B cell (primary cell): ENCODE measurements at regions not wholly inside any gene's neighbourhood (a gene's known extent, or its start where the extent isn't known, plus 50 kb on each side); places are given as distances from the start of the nearest gene placed in this dataset.

Source experiments
- ATAC-seq: fragments of 200-7000 bp; cut with Tn5 transposase; one replicate; pipeline ENCODE4 v1.10.0; 2021; ENCODE audit warnings: low read depth, mild to moderate bottlenecking, moderate number of reproducible peaks, moderate library complexity
- CTCF ChIA-PET: fragments of 350-600 bp; sonication (Branson Sonifier 250); formaldehyde crosslinking; loops from one replicate; lab custom pipeline; 2021; ENCODE audit warnings: antibody characterized with exemption, inconsistent platforms; lab: Charles Lee
- POLR2A ChIA-PET: fragments of 350-600 bp; sonication (Branson Sonifier 250); formaldehyde crosslinking; loops from one replicate; lab custom pipeline; 2021; ENCODE audit warnings: antibody characterized with exemption; lab: Charles Lee
- DNase-seq: peaks from one replicate; pipeline ENCODE4 v3.0.0; 2013
- H2AFZ ChIP-seq: 2 replicates; pipeline ENCODE4 v1.6.1; 2012; ENCODE audit warnings: mild to moderate bottlenecking, low read depth, low read length; ENCODE audit not compliant: insufficient read depth, poor library complexity, severe bottlenecking
- H3K27ac ChIP-seq, 2 donors: 1 replicate in 1 of 2; 2 replicates in 1 of 2; pipeline ENCODE4 v1.5.1; 2012 to 2013; ENCODE audit warnings: low read length in 2 of 2, mild to moderate bottlenecking in 2 of 2, moderate library complexity in 1 of 2
- H3K27me3 ChIP-seq, 4 experiments: fragments of 200-600 bp in 1 of 4; sonication (generic) in 1 of 4; replicated peaks in 1 of 4; 1 replicate in 2 of 4; 2 replicates in 2 of 4; pipeline versions ENCODE4 v1.6.1 to v1.7.0; 2013 to 2016; ENCODE audit warnings: low read length in 3 of 4, mild to moderate bottlenecking in 2 of 4, mixed read lengths in 1 of 4, moderate library complexity in 1 of 4; ENCODE audit not compliant: insufficient read depth in 4 of 4, control insufficient read depth in 3 of 4; ENCODE audit errors: control extremely low read depth in 1 of 4
- H3K36me3 ChIP-seq, 2 experiments: replicated peaks in 1 of 2; 1 replicate in 1 of 2; 2 replicates in 1 of 2; pipeline versions ENCODE4 v1.6.1 to v1.7.1; 2013; ENCODE audit warnings: low read length in 1 of 2; ENCODE audit not compliant: insufficient read depth in 2 of 2, control insufficient read depth in 1 of 2; ENCODE audit errors: control extremely low read depth in 1 of 2, extremely low read depth in 1 of 2
- H3K4me1 ChIP-seq, 2 donors: fragments of 200-600 bp in 1 of 2; sonication (generic) in 1 of 2; 1 replicate in 1 of 2; 2 replicates in 1 of 2; pipeline versions ENCODE4 v1.5.1 to v1.6.1; 2013 to 2017; ENCODE audit warnings: low read length in 2 of 2; ENCODE audit not compliant: control insufficient read depth in 2 of 2, insufficient read depth in 2 of 2
- H3K4me2 ChIP-seq: replicated peaks from 2 replicates; pipeline ENCODE3; 2012; ENCODE audit warnings: mild to moderate bottlenecking, low read depth, low read length; ENCODE audit not compliant: poor library complexity, severe bottlenecking
- H3K4me3 ChIP-seq, 5 experiments: fragments of 200-600 bp in 1 of 5; sonication (generic) in 1 of 5; 1 replicate in 3 of 5; 2 replicates in 2 of 5; pipeline versions ENCODE4 v1.5.1 to v1.7.0; 2011 to 2016; ENCODE audit warnings: low read length in 4 of 5, mild to moderate bottlenecking in 4 of 5, low read depth in 2 of 5, control low read depth in 1 of 5, moderate library complexity in 1 of 5; ENCODE audit not compliant: insufficient read depth in 1 of 5; ENCODE audit errors: control extremely low read depth in 1 of 5, extremely low read depth in 1 of 5
- H3K79me2 ChIP-seq: fragments of 200-600 bp; sonication (generic); one replicate; pipeline ENCODE4 v1.6.0; 2016; ENCODE audit warnings: low read length; ENCODE audit not compliant: control insufficient read depth, insufficient read depth
- H3K9ac ChIP-seq: fragments of 200-600 bp; sonication (generic); 2 replicates; pipeline ENCODE4 v1.6.1; 2017; ENCODE audit warnings: mild to moderate bottlenecking, low read length, moderate library complexity
- H3K9me3 ChIP-seq, 3 donors: one replicate each; pipeline versions ENCODE4 v1.6.1 to v1.7.1; 2013; ENCODE audit warnings: low read length in 2 of 3; ENCODE audit not compliant: control insufficient read depth in 2 of 3, insufficient read depth in 1 of 3; ENCODE audit errors: control extremely low read depth in 1 of 3
- H4K20me1 ChIP-seq: 2 replicates; pipeline ENCODE4 v1.6.0; 2012; ENCODE audit warnings: mild to moderate bottlenecking, low read length; ENCODE audit not compliant: insufficient read depth, control insufficient read depth, poor library complexity, severe bottlenecking
- H3K27ac Mint-ChIP-seq: one replicate; pipeline ENCODE4 v1.8.0; 2021; ENCODE audit warnings: mixed read lengths
- H3K27me3 Mint-ChIP-seq: one replicate; pipeline ENCODE4 v1.8.0; 2021; ENCODE audit warnings: mixed read lengths
- H3K4me1 Mint-ChIP-seq: one replicate; pipeline ENCODE4 v1.8.0; 2021; ENCODE audit warnings: mixed read lengths
- H3K4me3 Mint-ChIP-seq: one replicate; pipeline ENCODE4 v1.8.0; 2021; ENCODE audit warnings: mixed read lengths
- H3K9me3 Mint-ChIP-seq: one replicate; pipeline ENCODE4 v1.8.0; 2022; ENCODE audit warnings: mixed read lengths; ENCODE audit not compliant: insufficient read depth
- EZH2 ChIP-seq: IDR thresholded peaks from 2 replicates; pipeline ENCODE4 v1.6.1; 2012; ENCODE audit warnings: borderline replicate concordance, low read depth, mild to moderate bottlenecking, moderate library complexity, low read length; ENCODE audit not compliant: insufficient read depth, poor library complexity, severe bottlenecking
- WGBS: methylation state at CpG from one replicate; pipeline ENCODE4 v1.1.5; 2013; ENCODE audit warnings: missing lambda C conversion rate; ENCODE audit not compliant: insufficient coverage; 5-methylcytosine and 5-hydroxymethylcytosine counted together
- intact Hi-C: fragments of 100-400 bp; cut with micrococcal nuclease; formaldehyde crosslinking; loops from one replicate; pipeline ENCODE4 v1.10.0; 2022
- TF ChIP-seq, protein P1 (sequence below): fragments of 200-600 bp; IDR thresholded peaks from one replicate; pipeline ENCODE4 v1.8.0; 2022; ENCODE audit warnings: antibody characterized with exemption, mild to moderate bottlenecking

DNA sequence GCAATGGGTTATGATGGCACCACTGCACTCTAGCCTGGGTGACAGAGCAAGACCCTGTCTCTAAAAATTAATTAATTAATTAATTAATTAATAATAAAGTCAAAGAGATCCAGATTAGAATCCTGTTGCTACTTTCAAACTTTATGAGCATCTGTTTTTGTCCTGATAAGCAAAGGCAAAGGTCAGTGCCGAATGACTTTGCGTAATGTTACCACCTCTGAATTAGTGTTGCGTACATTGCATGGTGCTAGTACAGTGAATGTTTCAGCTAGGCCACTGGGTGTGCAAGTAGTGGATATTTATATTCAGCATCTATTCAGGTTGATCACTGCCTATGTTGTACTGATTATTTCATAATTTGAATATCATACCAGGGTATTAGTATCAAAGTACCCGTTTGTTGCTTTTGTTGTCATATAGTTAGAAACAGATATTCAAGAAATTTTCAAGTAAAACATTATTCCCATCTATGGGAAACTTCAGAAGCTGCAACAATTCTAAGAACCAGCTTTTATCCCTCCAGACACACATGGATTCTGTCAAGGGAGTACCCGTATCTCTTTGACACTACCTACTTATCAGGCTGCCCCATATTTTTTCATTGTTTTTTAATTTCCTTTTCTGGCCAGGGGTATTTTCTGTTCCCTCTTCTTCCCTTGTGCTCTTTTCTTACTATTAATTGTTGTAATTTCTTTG is 127.1 kb upstream of the GRM7 start:
- Histone ChIP-seq H3K9ac (no peak overlapping the region), H3K4me3 (no peak overlapping the region), H4K20me1 (no peaks in the 10 kb centered on the region), H2AFZ (no peak overlapping the region), H3K4me2 (no peak overlapping the region), H3K27me3 (no peaks in the 10 kb centered on the region), H3K36me3 (no peaks in the 10 kb centered on the region), H3K9me3 (no peaks in the 10 kb centered on the region), H3K4me1 (no peaks in the 10 kb centered on the region), H3K27ac (no peak overlapping the region), H3K79me2 (no peaks in the 10 kb centered on the region)
- Mint-ChIP-seq H3K9me3 (peaks cover 2% of the 10 kb centered on the region), H3K4me1 (no peaks in the 10 kb centered on the region), H3K27me3 (no peaks in the 10 kb centered on the region), H3K4me3 (no peak overlapping the region), H3K27ac (no peak overlapping the region)
- TF ChIP-seq, protein P1, sequence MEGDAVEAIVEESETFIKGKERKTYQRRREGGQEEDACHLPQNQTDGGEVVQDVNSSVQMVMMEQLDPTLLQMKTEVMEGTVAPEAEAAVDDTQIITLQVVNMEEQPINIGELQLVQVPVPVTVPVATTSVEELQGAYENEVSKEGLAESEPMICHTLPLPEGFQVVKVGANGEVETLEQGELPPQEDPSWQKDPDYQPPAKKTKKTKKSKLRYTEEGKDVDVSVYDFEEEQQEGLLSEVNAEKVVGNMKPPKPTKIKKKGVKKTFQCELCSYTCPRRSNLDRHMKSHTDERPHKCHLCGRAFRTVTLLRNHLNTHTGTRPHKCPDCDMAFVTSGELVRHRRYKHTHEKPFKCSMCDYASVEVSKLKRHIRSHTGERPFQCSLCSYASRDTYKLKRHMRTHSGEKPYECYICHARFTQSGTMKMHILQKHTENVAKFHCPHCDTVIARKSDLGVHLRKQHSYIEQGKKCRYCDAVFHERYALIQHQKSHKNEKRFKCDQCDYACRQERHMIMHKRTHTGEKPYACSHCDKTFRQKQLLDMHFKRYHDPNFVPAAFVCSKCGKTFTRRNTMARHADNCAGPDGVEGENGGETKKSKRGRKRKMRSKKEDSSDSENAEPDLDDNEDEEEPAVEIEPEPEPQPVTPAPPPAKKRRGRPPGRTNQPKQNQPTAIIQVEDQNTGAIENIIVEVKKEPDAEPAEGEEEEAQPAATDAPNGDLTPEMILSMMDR = no peak
- no peak for TF ChIP-seq EZH2
- 86% methylated on average over 2 of the region's 5 CpGs for WGBS
- no peak for ATAC-seq
- ChIA-PET CTCF (no interaction called here), POLR2A (no interaction called here)
- intact Hi-C loops = no loop called here
- DNase-seq = no peak

DNA sequence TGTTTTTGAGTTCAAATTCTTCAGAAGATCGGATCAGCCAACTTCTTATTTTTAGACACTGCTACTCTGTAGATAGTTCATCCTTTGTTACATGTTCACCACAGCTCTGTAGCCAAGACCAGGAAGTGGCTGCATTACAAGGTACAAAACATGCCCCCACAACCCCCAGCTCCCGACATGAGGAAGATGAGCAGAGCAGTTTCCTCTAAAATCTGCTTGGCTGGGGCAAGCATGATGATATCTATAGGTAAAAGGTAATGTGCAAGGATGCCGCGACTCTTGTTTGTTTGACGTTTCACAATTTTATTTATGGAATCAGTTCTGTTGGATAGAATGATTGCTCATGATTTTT is 126.5 kb upstream of the GRM7 start:
- POLR2A ChIA-PET = no interaction called here
- Histone ChIP-seq H3K27me3 (no peaks in the 10 kb centered on the region), H3K4me3 (no peak overlapping the region), H2AFZ (no peak overlapping the region), H3K9me3 (no peaks in the 10 kb centered on the region), H3K9ac (no peak overlapping the region), H3K36me3 (no peaks in the 10 kb centered on the region), H3K79me2 (no peaks in the 10 kb centered on the region), H3K4me2 (no peak overlapping the region), H3K4me1 (no peaks in the 10 kb centered on the region), H3K27ac (no peak overlapping the region), H4K20me1 (no peaks in the 10 kb centered on the region)
- intact Hi-C loops = no loop called here
- no peak for TF ChIP-seq EZH2
- TF ChIP-seq, protein P1 = no peak
- DNase-seq = no peak
- no peaks in the 10 kb centered on the region for H3K27me3 Mint-ChIP-seq
- no peak overlapping the region for H3K27ac Mint-ChIP-seq
- H3K4me1 Mint-ChIP-seq = no peaks in the 10 kb centered on the region
- peaks cover 2% of the 10 kb centered on the region for H3K9me3 Mint-ChIP-seq
- CTCF ChIA-PET = no interaction called here
- WGBS = 87% methylated on average over 3 of the region's 5 CpGs
- ATAC-seq = no peak
- no peak overlapping the region for H3K4me3 Mint-ChIP-seq
